ENCODE measurements at regions not wholly inside any gene's neighbourhood (a gene's known extent, or its start where the extent isn't known, plus 50 kb on each side); places are given as distances from the start of the nearest gene placed in this dataset.
"Not testable (repeated sequence)": the region's sequence is repeated elsewhere in the genome, so short reads cannot be mapped to it uniquely, and the experiment has no call there.

GRCh38 chr1:143663056-143663455, 308.7 kb downstream of the FAM72C start:
- H3K9me3 ChIP-seq (ENCODE audit: control insufficient read depth, low read depth, low read length); H3K4me3 ChIP-seq (ENCODE audit: low read length); H3K36me3 ChIP-seq (ENCODE audit: control insufficient read depth, insufficient read depth, low read length); H3K27ac ChIP-seq (ENCODE audit: low read length); DNase-seq; H3K4me1 ChIP-seq (ENCODE audit: control insufficient read depth, insufficient read depth, low read length): not testable (repeated sequence)
- WGBS (ENCODE audit: insufficient coverage, low lambda C conversion rate): no CpG with 5 or more reads among the region's 2 CpGs
- H3K27me3 ChIP-seq (ENCODE audit: control insufficient read depth, insufficient read depth, low read length): peaks cover 44% of the 10 kb centered on the region

GRCh38 chr1:143661418-143662101, 310.2 kb downstream of the FAM72C start:
- 0% methylated on average over 1 of the region's 47 CpGs for WGBS (ENCODE audit: insufficient coverage, low lambda C conversion rate)
- no peak for DNase-seq
- Histone ChIP-seq H3K9me3 (ENCODE audit: control insufficient read depth, low read depth, low read length) (no peaks in the 10 kb centered on the region), H3K27ac (ENCODE audit: low read length) (no peak overlapping the region), H3K36me3 (ENCODE audit: control insufficient read depth, insufficient read depth, low read length) (no peaks in the 10 kb centered on the region), H3K27me3 (ENCODE audit: control insufficient read depth, insufficient read depth, low read length) (peaks cover 35% of the 10 kb centered on the region), H3K4me1 (ENCODE audit: control insufficient read depth, insufficient read depth, low read length) (no peaks in the 10 kb centered on the region), H3K4me3 (ENCODE audit: low read length) (no peak overlapping the region)

GRCh38 chr1:143660354-143660941, 311.3 kb downstream of the FAM72C start:
- no peak overlapping the region for H3K4me3 ChIP-seq (ENCODE audit: low read length)
- H3K36me3 ChIP-seq (ENCODE audit: control insufficient read depth, insufficient read depth, low read length): no peaks in the 10 kb centered on the region
- DNase-seq: no peak
- no peaks in the 10 kb centered on the region for H3K4me1 ChIP-seq (ENCODE audit: control insufficient read depth, insufficient read depth, low read length)
- H3K9me3 ChIP-seq (ENCODE audit: control insufficient read depth, low read depth, low read length): no peaks in the 10 kb centered on the region
- H3K27ac ChIP-seq (ENCODE audit: low read length): no peak overlapping the region
- no CpG with 5 or more reads among the region's 14 CpGs for WGBS (ENCODE audit: insufficient coverage, low lambda C conversion rate)
- H3K27me3 ChIP-seq (ENCODE audit: control insufficient read depth, insufficient read depth, low read length): peaks cover 31% of the 10 kb centered on the region

DNA sequence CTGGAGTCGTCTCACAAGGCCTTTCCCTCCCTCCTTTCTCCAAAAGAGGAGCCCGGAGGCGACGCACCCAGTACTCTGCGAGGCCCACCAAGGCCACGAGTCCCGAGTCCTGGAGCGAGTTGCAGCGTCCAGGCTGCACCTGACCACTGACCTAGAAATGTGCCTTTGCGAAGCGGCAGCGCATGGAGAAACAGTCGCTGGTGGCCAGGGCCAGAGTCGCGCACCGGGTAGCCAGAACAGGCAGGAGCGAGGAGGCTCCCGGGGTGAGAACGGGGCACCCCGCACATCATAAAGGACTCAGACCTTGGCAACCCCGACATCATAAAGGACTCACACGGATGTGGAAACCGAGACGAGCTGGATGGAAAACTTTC, 318.4 kb downstream of the FAM72C start:
- no peak overlapping the region for H3K4me3 ChIP-seq (ENCODE audit: low read length)
- no peak for DNase-seq
- peaks cover 14% of the 10 kb centered on the region for H3K9me3 ChIP-seq (ENCODE audit: control insufficient read depth, low read depth, low read length)
- H3K27me3 ChIP-seq (ENCODE audit: control insufficient read depth, insufficient read depth, low read length): peaks cover 50% of the 10 kb centered on the region
- no peak overlapping the region for H3K27ac ChIP-seq (ENCODE audit: low read length)
- WGBS (ENCODE audit: insufficient coverage, low lambda C conversion rate): no CpG with 5 or more reads among the region's 24 CpGs
- H3K4me1 ChIP-seq (ENCODE audit: control insufficient read depth, insufficient read depth, low read length): no peaks in the 10 kb centered on the region
- no peaks in the 10 kb centered on the region for H3K36me3 ChIP-seq (ENCODE audit: control insufficient read depth, insufficient read depth, low read length)

DNA sequence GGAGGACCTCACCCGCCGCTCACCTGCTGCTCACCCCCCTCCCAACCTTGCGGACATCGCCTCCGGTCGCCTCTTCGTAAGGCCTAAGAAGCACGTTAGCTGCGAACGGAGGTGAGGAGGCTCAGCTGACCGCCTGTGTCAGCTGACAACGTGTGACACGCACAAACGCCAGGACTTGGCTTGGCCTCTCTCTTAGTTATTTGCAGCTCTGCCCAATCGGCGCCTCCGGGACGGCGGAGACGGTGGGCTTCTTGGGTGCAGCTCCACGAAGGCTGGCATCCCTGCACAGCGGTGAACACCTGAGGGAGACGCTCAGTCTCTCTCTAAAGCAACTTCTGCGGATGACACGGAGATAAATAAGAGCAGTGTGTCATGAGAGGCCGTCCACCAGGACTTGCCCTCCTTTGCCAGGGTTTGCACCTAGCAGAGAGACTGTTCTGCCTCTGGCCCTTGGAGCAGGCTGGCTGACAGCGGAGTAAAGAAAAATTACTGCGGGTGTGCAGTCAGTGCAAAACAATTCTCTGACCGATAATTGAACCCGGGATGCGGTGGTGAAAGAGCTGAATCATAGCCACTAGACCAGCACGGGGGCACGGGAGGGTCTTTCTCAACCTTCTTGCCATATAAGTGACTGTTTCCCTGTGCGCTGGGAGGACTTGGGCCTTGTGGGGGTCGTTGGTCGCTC, 318.9 kb downstream of the FAM72C start:
- Histone ChIP-seq H3K27ac (ENCODE audit: low read length) (no peak overlapping the region), H3K4me3 (ENCODE audit: low read length) (no peak overlapping the region), H3K4me1 (ENCODE audit: control insufficient read depth, insufficient read depth, low read length) (no peaks in the 10 kb centered on the region), H3K9me3 (ENCODE audit: control insufficient read depth, low read depth, low read length) (peaks cover 14% of the 10 kb centered on the region), H3K36me3 (ENCODE audit: control insufficient read depth, insufficient read depth, low read length) (no peaks in the 10 kb centered on the region), H3K27me3 (ENCODE audit: control insufficient read depth, insufficient read depth, low read length) (peaks cover 50% of the 10 kb centered on the region)
- no CpG with 5 or more reads among the region's 36 CpGs for WGBS (ENCODE audit: insufficient coverage, low lambda C conversion rate)
- DNase-seq: no peak

- H3K27ac ChIP-seq (ENCODE audit: low read length): no peak overlapping the region
- H3K4me3 ChIP-seq (ENCODE audit: low read length): no peak overlapping the region
- H3K27me3 ChIP-seq (ENCODE audit: control insufficient read depth, insufficient read depth, low read length): peaks cover 50% of the 10 kb centered on the region
- DNase-seq: no peak
- peaks cover 14% of the 10 kb centered on the region for H3K9me3 ChIP-seq (ENCODE audit: control insufficient read depth, low read depth, low read length)
- no peaks in the 10 kb centered on the region for H3K36me3 ChIP-seq (ENCODE audit: control insufficient read depth, insufficient read depth, low read length)
- H3K4me1 ChIP-seq (ENCODE audit: control insufficient read depth, insufficient read depth, low read length): no peaks in the 10 kb centered on the region
- no CpG with 5 or more reads among the region's 22 CpGs for WGBS (ENCODE audit: insufficient coverage, low lambda C conversion rate)
Observed at GRCh38 chr1:143652187-143652586, 319.6 kb downstream of the FAM72C start.

- H3K27me3 ChIP-seq (ENCODE audit: control insufficient read depth, insufficient read depth, low read length): peaks cover 50% of the 10 kb centered on the region
- H3K27ac ChIP-seq (ENCODE audit: low read length): no peak overlapping the region
- no CpG with 5 or more reads among the region's 31 CpGs for WGBS (ENCODE audit: insufficient coverage, low lambda C conversion rate)
- DNase-seq: no peak
- H3K36me3 ChIP-seq (ENCODE audit: control insufficient read depth, insufficient read depth, low read length): no peaks in the 10 kb centered on the region
- H3K9me3 ChIP-seq (ENCODE audit: control insufficient read depth, low read depth, low read length): peaks cover 14% of the 10 kb centered on the region
- H3K4me3 ChIP-seq (ENCODE audit: low read length): no peak overlapping the region
- no peaks in the 10 kb centered on the region for H3K4me1 ChIP-seq (ENCODE audit: control insufficient read depth, insufficient read depth, low read length)
Observed at GRCh38 chr1:143651350-143651992, 320.3 kb downstream of the FAM72C start.

GRCh38 chr1:143644035-143644434, 327.8 kb downstream of the FAM72C start:
- H3K4me3 ChIP-seq (ENCODE audit: low read length): not testable (repeated sequence)

DNA sequence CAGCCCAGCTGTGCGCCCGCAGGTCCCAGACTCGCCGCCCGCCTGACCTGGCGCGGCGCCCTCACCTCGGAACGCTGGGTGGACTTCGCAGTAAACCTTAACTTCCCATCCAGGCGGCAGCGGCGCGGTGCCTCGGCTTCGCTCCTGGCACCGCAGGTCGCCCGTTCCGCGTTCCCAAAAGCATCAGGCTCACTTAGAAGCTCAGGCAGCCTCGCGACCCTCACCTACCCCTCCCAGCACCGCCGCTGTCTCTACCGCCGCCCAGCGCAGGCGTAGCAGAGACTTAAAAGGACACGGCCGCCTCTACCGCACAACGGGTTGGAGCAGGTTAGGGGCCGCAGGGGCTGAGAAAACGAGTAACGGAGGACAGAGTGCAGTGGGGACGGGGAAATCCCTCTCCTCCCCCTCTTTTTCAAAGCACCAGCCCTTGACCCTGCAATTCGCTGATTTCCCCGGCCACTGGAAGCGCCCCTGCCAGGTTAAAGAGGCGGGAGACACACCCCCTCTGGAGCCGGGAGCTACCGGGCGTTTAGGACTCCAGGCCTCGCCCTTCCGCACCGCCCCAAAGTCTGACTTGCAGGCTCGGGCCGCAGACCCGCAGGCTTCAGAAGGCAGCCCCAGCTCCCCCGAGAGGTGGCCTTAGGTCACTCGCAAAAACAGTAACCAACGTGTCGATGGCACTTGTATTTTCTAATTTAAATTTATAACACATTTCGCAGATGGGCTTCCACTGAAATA, 328.5 kb downstream of the FAM72C start:
- H3K27ac ChIP-seq (ENCODE audit: low read length): no peak overlapping the region
- H3K4me3 ChIP-seq (ENCODE audit: low read length): no peak overlapping the region
- H3K36me3 ChIP-seq (ENCODE audit: control insufficient read depth, insufficient read depth, low read length): no peaks in the 10 kb centered on the region
- no peaks in the 10 kb centered on the region for H3K9me3 ChIP-seq (ENCODE audit: control insufficient read depth, low read depth, low read length)
- no peaks in the 10 kb centered on the region for H3K4me1 ChIP-seq (ENCODE audit: control insufficient read depth, insufficient read depth, low read length)
- WGBS (ENCODE audit: insufficient coverage, low lambda C conversion rate): no CpG with 5 or more reads among the region's 56 CpGs
- DNase-seq: no peak
- peaks cover 26% of the 10 kb centered on the region for H3K27me3 ChIP-seq (ENCODE audit: control insufficient read depth, insufficient read depth, low read length)

More at GRCh38 chr1:143644035-143644434, 327.8 kb downstream of the FAM72C start:
- no CpG with 5 or more reads among the region's 1 CpG for WGBS (ENCODE audit: insufficient coverage, low lambda C conversion rate)
- H3K27ac ChIP-seq (ENCODE audit: low read length); DNase-seq; H3K4me1 ChIP-seq (ENCODE audit: control insufficient read depth, insufficient read depth, low read length); H3K36me3 ChIP-seq (ENCODE audit: control insufficient read depth, insufficient read depth, low read length); H3K9me3 ChIP-seq (ENCODE audit: control insufficient read depth, low read depth, low read length): not testable (repeated sequence)
- peaks cover 26% of the 10 kb centered on the region for H3K27me3 ChIP-seq (ENCODE audit: control insufficient read depth, insufficient read depth, low read length)

GRCh38 chr1:143625886-143626285, 345.9 kb downstream of the FAM72C start:
- Histone ChIP-seq H3K4me1 (ENCODE audit: control insufficient read depth, insufficient read depth, low read length) (no peaks in the 10 kb centered on the region), H3K36me3 (ENCODE audit: control insufficient read depth, insufficient read depth, low read length) (no peaks in the 10 kb centered on the region), H3K27ac (ENCODE audit: low read length) (no peak overlapping the region), H3K27me3 (ENCODE audit: control insufficient read depth, insufficient read depth, low read length) (no peaks in the 10 kb centered on the region), H3K9me3 (ENCODE audit: control insufficient read depth, low read depth, low read length) (no peaks in the 10 kb centered on the region), H3K4me3 (ENCODE audit: low read length) (no peak overlapping the region)
- no peak for DNase-seq
- WGBS (ENCODE audit: insufficient coverage, low lambda C conversion rate): no CpG with 5 or more reads among the region's 2 CpGs
